ENCODE measurements at regions not wholly inside any gene's neighbourhood (a gene's known extent, or its start where the extent isn't known, plus 50 kb on each side); places are given as distances from the start of the nearest gene placed in this dataset.

DNA sequence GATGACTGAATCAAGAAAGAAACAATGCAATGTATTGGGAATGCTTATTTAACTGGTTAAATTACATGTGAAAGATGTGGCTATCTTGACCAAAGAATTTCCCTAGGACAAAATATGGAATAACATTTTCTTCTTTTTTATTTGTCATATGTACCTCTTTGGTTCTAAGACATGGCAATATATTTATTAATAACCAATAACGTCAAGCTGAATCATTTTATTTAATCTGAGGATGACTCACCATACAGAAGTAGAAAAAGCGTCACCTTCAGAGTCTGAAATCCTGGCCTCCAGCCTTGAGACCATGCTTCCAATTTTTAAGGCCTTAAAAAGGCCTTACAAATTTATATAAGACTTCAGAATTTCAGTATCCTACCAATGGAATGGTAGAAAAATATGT is 1464.9 kb downstream of the SUCLG1 start:
- TF ChIP-seq, protein P1, sequence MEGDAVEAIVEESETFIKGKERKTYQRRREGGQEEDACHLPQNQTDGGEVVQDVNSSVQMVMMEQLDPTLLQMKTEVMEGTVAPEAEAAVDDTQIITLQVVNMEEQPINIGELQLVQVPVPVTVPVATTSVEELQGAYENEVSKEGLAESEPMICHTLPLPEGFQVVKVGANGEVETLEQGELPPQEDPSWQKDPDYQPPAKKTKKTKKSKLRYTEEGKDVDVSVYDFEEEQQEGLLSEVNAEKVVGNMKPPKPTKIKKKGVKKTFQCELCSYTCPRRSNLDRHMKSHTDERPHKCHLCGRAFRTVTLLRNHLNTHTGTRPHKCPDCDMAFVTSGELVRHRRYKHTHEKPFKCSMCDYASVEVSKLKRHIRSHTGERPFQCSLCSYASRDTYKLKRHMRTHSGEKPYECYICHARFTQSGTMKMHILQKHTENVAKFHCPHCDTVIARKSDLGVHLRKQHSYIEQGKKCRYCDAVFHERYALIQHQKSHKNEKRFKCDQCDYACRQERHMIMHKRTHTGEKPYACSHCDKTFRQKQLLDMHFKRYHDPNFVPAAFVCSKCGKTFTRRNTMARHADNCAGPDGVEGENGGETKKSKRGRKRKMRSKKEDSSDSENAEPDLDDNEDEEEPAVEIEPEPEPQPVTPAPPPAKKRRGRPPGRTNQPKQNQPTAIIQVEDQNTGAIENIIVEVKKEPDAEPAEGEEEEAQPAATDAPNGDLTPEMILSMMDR (IDR thresholded peaks at IDR 0.05), result no peak
- no peak for TF ChIP-seq POLR2A (IDR thresholded peaks at IDR 0.05)
